Stimulated activated CD4-positive, alpha-beta T cell treated with anti-CD3 and anti-CD28 coated beads, Interleukin-2, amount 100 ng/mL, for 24 hours (primary cell): ENCODE measurements at regions not wholly inside any gene's neighbourhood (a gene's known extent, or its start where the extent isn't known, plus 50 kb on each side); places are given as distances from the start of the nearest gene placed in this dataset.

Experiments used
- DNase-seq, 2 donors: peaks; one replicate each; pipeline ENCODE4 v3.0.0-alpha.2; 2020

DNA sequence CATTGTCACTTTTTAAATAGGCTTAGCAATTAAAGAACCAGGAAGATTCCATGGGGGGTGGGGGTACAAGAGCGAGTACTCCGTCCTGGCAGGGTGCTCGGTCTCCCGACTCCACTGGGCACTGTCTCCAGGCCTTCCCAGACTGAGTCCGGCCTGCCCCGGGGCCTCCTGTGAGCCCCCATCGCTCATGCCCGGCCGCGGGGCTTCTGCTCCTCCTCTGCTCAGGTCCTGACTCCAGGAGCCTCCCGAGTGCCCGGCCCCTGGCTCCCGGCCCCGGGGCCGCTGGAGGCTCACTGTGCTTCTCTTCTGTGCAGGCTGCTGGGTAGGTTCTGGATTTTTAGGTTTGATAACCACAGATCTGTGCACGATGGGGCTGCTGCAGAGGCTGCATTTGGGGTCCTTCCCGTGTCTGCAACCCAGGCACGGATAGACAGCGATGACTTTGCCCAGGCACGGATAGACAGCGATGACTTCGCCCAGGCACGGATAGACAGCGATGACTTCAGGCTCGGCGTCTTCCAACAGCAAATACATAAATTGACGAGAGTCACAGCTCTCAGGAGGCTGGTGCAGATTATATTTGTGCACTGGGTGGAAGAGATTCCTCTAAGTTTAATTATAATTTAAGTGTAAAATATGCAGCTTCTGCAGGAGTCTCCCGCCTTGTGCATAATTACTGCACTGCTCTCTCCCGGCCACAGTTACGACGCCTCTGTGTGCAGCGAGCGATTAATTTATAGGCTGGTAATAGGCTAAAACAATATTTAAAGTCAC is 74.8 kb upstream of the RXRA start:
- DNase-seq = no peak

DNA sequence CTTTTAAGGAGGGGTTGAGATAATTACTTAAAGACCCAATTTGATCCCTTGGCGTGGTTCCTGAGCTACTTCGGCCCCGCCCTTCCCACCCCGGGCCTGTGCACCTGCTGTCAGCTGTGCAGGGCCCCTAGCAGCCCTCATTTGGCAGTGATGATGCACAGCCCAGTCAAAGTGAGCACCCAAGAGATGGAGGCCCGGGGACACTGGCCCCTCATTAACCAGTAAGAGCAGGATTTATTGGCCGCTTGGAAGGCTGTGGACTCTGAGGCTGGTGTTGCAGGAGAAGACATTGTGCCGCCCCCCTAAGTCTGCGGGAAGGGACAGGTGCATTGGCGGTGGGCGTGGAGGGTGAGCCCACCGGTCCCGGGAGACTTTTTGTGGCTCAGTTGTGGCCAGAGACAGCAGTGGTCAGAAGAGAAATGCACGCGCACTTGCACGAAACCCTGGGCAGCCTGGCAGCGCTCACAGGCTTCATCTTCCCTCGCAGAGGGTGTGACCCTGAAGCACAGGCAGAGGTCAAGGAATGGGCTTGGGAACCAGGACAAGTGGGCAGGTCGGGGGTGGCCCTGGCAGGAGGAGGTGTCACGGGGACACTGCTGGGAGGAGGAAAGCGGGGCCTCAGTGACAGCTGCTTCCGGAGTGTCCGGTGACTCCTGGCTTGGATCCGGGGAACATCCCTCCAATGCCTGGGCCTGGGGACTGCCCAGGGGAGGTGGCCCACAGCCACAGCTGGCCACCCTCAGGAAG is 74.0 kb upstream of the RXRA start:
- no peak for DNase-seq

DNA sequence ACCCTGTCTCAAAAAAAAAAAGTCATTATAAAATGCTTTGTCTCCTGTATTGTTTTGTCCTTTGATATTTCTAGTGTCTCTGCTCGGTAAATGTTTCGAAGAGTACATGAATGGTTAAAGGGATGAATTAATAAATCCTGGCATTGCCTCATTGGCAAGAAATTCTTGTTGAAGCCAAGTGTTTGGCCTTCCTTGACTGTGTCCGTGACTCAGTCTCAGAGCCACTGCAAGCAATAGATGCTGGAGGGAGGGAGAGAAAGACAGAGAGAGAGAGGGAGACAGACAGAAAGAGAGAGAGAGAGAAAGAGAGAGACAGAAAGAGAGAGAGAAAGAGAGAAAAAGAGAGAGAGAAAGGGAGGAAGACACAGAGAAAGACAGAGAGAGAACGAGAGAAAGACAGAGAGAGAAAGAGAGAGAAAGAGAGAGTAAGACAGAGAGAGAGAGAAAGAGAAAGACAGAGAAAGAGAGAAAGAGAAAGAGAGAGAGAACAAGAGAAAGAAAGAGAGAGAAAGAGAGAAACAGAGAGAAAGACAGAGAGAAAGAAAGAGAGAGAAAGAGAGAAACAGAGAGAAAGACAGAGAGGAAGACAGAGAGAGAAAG is 72.5 kb upstream of the RXRA start:
- no peak for DNase-seq

DNA sequence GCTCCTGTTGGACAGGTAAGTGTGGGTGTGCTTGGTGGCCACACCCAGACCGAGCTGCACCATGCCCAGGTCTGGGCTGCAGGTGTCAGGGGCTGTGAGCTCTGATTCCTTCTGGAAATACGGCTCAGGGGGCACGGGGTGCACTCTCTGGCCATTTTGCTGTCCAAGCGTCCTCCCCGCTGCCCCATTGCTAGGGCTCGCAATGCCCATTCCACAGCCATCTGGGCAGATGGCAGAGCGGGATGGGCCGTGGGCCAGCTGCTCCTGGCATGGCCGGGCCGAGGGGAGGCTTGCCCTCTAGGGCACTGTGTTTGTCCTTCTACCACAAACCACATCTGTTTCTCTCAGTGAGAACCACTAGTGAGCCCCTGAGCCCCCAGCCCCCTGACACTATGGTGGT is 67.9 kb upstream of the RXRA start:
- no peak for DNase-seq

DNA sequence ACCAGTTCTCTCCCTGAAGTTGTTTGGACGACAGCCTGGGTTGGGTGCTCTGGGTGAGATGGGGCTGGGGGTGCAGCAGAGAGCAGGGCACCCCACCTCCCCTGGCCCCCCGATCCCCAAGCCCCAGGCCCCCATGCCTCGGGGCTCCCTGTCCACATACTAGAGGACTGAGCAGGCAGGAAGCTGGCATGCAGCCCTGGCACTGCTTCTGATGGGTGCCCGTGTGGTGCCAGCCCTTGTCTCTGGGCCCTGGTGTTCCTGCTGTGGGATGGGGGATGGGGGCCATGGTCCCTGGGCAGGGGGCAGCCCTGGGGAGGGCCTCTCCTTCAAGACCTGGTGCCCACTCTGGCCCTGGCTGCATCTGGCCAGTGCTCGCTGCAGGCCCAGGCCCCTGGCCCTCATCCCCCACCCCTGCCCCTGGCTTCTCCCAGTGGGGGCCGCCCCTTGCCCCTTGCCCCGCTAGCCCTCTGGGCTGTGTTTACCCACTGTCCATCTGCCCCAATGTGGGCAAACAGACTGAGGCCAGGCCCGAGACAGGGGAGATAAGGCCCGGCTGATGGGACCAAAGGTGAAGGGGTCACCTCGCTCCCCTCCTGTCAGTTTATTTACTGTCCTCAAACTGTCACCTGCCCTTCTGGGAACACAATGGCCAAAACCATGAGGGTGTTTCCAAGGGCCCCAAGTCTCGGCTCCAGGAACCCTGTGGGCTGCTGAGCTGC is 67.3 kb upstream of the RXRA start:
- DNase-seq = no peak

DNA sequence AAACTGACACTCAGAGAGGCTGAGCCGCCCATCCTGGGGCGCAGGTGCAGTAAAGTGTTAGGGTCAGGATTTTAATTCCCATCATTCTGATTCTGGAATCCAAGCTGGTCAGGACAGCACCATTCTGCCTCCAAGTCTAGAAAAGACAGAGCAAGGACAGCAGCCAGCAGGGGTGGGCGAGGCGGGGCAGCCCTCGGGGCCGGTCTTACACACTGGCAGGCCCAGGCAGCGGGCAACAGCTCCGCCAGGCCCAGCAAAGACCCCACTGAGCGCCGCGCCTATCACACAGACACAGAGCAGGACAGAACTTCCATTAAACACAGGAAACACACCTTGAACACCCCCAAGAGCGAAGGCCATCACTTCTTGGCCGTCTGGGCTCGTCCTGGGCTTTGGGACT is 66.5 kb upstream of the RXRA start:
- no peak for DNase-seq

DNA sequence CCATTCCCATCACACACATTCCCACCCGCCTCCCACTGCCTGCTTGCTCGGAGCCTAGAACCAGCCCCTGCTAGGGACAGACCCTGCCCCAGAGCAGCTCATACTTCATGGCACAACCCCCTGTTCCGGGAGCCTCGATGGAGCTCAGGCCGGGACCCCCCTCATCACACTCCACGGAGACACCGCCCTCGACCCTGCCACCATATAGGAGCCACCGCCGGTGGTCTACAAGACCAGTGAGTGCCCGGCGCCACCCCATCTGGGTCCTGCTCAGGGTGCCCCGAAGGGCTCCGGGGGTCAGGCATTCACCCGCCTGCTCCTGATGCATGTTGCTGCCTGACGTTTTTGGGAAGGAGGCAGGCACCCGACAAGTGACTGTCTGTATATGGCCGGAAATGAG is 65.5 kb upstream of the RXRA start:
- DNase-seq = no peak

DNA sequence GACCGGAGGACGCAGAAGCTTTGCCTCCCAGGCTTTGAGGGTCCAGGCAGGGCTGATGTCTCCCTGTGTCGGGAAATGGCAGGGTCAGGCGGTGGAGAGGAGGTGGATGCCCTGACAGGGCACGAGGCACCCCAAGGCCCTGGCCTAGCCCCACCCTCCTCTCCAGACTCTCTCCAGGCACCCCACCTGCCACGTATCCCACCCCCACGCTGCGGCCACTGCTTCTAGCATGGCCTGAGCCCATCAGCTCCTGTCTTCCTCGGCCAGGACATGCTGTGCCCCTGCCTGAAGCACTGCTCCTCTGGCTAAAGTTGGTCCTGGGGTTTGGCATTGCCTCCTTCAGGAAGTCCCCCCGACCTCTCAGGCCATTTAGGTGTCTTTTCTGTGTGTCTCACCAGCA is 64.2 kb upstream of the RXRA start:
- no peak for DNase-seq

DNA sequence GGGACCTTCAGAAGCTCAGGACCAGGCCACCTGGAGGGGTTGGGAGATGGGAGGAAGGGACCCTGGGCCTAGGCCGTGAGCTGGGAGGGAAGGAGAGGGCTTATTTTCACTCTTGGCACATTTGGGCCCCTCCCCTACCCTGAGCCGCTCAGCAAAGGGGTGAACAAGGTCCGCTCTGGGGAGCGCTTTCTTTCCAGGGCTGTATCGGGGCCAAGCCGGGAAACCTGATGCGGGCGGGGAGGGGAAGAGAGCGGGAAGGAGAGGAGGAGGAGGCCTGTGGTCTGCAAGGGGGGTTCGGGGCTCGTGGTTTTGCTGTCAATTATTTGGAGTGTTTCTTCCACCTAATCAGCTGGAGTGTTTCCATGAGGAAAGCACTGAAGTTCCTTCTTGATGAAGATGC is 62.7 kb upstream of the RXRA start:
- no peak for DNase-seq

DNA sequence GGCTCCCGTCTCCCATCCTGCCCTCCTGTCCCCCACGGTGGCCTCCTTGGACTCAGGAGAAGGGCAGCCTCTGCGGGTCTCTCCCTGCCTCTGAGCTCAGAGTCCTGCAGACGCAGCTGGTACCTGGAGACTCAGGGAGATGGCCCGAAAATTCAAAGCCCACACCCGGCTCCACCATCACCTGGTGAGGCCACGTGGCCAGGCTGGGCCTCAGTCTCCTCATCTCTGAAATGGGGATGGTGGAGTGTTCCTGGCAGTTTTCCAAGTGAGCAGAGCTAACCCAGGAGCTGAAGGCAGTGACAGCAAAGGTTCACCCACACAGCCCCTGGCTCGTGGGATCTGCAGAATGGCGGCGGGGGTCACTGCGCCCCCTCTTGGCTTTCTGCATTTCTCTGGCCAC is 62.1 kb upstream of the RXRA start:
- DNase-seq = no peak

DNA sequence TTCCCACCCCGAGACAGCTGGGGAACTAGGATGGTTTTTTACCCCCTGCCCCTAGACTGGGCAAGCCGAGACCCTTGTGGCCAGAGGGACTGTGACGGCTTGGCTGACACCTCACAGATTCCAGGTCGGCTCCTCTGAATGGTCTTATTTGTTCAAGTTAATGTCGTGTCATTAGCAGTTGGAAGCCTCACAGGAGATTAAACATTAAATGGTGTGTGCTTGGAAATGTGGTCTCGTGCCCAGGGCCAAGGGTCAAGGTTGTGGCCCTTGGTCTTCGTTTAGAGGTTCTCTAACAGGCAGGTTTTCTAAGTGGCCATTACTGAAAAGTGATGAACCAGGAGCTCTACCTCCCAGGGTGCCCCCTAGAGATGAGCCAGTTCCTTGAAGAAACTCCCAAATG is 61.2 kb upstream of the RXRA start:
- DNase-seq = no peak

DNA sequence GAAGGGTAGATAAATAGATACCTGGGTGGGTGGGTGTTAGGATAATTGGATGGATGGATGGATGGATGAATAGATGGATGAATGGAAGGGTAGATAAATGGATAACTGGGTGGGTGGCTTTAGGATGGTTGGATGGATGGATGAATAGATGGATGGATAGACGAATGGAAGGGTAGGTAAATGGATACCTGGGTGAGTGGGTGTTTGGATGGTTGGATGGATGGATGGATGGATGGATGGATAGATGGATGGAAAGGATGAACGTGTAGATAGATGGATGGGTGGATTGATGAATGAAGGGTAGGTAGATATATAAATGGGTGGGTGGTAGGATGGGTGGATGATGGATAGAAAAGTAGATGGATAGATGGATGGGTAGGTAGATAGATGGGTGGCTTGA is 59.8 kb upstream of the RXRA start:
- DNase-seq = no peak

DNA sequence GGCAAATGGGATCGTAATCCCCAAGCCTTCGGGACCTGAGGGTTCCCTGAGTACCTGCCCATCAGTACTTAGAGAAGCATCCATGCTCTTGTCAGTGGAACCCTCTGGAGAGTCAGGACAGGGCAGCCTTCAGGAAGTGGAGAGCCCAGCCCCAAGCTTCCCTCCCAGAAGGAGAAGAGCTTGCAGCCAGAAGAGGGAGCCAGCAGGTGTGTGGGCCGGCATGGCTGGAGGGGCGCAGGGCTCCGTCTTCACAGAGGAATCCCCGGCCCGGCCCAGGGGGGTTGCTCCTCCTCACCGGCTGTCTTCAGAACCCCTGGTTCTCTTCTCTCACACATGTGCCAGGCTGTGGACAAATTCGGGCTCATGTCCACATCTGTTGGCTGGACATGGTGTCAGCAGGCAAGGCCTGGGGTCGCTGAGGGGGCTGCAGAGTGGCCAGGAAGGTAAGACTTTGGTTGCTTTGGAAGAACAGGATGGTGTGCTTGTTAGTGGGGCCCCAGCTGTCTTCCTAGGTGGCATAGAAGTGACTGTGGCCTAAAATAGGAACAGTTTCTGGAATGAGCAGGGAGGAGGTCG is 58.9 kb upstream of the RXRA start:
- no peak for DNase-seq

DNA sequence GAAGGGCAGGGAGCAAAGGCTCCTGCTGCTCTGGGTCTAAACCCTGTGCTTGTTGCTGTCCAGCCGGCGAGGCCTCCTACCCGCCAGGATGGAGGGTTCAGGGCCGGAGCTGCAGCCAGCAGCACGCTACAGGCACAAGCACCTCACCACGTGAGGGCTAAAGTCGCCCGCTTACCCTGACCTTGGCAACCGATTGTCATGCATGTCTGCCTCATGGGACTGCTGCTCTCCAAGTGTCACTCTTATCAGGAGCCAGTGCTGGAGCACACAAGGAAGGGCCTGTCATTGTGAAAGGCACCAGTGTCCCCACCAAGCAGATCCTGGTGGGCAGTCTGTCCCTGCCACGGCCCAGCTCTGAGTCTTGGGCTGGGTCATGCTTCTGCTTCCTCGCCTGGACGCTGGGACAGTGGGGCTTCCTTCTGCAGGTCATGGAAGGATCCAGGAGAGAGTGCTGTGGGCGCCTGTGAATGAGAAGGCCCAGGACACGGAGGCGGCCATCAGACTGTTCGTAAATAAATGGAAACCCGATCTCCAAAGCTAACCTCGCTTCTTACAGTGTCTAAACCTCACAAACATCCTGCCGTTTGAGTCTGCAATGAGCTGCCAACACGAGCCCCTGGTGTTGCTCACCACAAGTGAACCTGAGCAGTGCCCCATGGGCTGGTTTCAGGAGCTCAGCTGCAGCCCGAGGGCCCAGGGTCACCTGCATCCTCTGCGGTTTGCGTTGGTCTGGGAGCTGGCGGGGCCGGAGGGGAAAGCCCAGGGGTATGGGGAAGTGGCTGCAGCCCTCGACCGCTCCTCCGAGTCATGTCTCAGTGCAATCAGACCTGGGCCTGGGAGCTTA is 58.2 kb upstream of the RXRA start:
- no peak for DNase-seq

DNA sequence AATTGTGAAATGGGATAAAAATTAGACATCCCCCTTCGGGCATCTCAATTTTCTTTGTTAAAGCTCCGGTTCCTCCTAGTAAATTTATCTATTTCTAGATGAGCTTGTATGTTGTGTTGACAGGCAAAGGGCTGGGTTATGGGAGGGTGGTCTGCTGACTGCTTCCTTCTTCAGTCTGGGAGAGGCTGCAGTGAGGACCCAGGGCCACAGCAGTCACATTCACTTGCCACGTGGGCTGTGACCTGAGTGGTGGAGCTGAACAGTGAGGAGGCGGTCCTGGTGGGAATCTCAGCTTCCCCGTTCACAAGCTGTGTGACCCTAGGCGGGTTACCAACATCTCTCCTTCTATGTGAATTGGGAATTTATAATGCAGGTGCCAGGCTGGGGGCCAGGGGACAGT is 57.5 kb upstream of the RXRA start:
- DNase-seq = no peak

DNA sequence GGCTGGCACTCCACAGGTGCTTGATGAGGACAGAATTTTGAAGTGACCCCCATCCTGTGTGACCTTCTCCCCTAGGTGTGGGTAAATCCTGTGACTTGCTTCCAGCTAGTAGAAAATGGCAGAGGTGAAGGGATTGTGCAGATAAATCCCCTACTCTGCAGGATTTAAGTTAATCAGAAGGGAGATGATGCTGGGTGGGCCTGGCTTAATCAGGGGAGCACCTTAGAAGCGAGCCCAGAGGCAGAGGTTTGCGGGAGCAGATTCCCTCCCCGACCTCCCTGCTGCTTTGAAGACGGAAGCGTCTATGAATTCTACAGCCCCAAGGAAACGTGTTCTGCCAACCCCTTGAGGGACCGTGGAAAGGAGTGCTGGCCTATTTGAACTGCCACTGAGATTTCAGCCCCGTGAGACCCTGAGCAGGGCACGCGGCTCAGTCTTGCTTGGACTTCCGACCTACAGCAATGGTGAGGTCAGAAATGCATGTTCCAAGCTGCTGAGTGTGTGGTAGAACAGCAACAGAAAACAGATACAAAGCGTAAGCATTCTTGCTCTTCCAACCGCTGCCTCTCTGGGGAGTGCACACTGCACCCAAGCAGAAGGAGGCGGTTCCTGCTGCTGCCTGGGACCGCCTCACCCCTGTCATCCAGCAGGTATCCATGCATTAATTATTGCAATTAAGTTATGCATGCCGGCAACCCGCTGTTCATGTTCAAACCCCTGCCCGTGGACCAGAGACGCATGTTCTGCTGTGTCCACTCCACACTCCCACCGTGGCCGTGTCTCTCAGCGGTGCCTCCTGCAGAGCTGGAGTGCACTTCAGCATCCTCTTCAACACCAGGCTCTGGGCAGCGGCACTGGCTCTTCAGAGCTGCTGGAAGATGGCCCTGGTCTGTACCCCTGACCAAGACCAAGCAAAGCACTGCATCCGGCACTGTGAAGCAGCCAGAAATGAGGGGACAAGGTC is 54.6 kb upstream of the RXRA start:
- DNase-seq = no peak

DNA sequence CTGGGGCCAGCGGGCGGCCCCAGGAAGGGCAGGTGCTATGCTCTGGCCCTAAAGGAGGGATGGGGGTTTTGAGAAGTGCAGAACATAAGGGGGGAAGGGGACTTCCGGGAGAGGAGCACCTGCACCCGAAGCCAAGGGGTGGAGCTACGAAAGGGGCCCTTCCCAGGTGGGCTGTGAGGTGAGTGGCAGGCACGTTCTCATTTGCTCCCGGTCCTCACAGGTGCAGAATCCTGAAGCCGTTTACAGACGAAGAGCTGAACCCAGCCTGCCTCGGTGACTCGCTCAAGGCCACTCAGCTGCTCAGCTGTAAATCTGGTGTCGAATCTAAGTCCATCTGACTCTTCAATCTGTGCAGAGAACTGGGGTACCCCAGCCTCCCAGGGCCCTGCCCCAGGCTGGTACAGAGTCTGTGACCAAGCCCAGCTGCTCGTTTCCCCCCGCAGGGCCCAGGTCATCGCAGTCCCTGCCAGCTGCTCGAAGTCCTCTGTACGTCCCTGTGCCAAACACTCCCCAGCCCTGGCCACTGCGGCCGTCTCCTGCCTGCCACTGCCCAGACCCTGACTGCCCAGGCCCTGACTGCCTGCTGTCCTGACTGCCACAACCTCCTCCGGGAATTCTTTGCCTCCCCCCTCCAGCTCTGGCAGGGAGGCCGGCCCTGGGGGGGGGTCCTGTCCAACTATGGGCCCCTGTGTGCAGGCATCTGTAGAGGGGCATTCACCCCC is 53.8 kb upstream of the RXRA start:
- DNase-seq = no peak

DNA sequence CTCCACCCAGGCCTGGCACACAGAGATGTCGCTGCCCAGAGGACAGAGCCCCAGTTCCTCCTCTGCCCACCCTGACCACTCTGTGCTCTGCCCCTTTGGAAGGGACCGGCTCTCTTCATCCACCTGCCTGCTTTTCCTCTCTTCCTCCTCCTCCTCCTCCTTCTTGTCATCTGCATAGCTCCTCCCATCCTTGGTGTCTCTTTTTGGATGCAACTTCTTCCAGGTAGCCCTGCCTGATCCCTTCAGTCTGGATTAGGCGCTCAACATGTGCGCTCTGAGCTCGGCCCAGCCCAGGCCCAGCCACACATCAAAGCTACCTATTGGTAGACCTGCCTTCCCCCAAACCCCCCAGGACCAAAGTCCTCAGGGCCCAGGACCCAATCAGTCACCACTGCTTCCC is 52.6 kb upstream of the RXRA start:
- DNase-seq = no peak

DNA sequence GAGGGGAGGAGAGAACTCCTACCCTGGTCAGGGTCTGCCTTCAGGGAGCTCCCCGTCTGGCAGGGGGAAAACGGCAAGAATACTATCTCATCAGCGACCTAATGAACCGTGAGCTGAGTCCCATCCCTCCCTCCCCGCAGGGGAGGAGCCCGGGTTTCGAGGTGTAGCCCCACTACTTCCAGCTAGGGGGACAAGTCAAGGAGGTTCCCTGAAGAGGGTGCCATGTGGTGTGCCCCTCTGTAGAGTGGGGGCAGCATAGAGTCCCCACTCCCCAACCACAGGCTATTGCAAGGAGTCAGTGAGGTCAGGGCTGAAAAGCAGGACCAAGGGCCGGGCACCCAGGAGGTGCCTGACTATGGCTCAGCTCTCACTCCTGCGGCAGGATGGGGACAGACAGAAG is 50.9 kb upstream of the RXRA start:
- DNase-seq = no peak
